Hematopoietic multipotent progenitor cell treated with erythropoietin and hydrocortisone succinate and interleukin-3 and kit ligand, for 8 days (in vitro differentiated cells): ENCODE measurements at regions not wholly inside any gene's neighbourhood (a gene's known extent, or its start where the extent isn't known, plus 50 kb on each side); places are given as distances from the start of the nearest gene placed in this dataset.
"Not testable (repeated sequence)": the region's sequence is repeated elsewhere in the genome, so short reads cannot be mapped to it uniquely, and the experiment has no call there.

Experiments used
- DNase-seq: peaks from one replicate; pipeline ENCODE4 v3.0.0-alpha.2; 2015

DNA sequence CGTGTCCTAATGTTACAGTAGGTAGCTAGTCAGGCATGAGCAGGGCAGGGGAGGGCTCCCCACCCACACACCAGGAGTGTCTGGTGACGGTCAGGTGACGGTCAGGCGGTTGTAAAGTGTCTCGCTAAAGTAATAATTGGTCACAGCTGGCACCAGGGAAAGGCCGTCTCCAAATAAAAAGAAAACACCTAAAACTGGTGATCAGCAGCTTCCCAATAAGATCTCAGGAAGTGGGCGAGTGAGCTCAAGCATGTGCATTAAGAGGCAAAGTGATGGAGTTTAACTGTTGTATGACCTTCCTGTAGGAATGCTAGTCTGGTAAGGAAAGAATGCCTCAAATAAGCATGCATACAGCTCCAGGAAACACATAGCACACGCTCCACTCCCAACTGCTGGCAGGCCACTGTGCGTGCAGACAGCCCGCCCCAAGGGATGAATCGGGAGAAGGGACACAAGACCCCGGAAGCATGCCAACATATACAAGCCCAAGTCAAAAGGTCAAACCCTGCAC lies 177.1 kb downstream of the RNF144A start:
- DNase-seq = no peak

DNA sequence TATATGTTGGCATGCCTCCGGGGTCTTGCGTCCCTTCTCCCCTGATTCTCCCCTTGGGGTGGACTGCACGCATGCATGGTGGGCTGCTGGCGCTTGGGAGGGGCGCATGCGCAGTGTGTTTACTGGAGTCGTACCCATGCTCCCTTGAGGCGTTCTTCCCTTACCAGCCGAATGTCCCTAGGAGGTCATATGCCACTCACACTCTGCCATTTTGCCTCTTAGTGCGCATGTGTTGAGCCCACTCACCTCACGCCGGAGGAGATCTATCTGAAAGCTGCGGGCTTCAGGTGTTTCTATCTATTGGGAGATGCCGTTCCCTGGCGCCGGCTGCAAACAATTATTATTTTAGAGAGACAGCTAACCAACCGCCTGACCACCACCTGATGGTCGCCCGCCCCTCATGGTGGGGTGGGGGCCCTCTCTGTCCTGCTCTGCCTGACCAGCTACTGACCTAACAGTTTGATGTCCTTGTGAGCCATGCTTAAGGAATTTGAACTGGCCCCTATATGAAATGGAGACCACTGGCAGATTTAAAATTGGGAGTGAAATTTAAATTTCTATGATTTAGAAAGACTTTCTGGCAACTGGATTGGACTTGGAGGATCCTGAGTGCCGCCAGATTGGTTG lies 179.6 kb downstream of the RNF144A start:
- no peak for DNase-seq

DNA sequence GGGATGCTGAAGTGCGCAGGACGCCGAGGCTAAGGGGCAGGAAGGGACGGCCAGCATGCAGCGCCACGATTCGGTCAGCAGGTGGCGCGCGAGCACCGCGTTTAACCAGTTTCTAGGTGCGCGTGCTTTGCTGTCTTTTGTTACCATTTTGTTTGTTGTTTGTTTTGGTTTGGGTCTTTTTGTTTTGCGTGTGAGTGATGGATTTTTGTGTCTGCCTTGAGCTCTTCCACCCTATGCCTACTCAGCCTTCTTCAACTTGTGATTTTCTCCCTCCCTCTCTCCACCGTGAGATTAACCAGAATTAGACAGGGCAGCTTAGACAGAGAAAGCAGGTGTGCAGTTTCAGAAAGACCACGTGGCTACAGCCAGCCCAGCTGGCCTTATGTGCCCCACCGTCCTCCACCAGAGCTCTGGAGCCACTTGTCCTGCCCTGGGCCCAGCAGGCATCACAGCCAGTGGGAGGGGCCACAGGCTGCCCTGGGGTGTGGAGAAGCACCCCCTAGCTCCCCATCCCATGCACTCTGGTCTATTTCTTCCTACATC lies 180.2 kb downstream of the RNF144A start:
- peak; percentile 65 for DNase-seq

DNA sequence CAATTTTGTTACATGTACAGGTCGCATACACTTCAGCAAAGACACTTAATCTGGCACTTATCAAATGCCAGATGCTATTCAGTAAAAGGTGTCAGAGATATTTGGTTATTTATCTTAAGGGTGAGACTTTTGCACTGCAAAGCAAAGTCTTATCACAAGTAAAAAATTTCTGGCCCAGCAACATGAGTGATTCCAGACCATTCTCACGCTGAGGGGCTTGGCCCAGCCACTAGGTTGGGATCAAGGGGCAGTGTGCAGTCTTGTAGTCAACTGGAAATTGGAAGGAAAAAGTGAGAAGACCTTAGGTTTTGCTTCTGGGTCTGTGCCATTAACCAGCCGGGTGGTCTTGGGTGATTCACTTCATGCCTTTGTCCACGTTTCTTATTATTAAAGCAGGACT lies 181.6 kb downstream of the RNF144A start:
- no peak for DNase-seq

DNA sequence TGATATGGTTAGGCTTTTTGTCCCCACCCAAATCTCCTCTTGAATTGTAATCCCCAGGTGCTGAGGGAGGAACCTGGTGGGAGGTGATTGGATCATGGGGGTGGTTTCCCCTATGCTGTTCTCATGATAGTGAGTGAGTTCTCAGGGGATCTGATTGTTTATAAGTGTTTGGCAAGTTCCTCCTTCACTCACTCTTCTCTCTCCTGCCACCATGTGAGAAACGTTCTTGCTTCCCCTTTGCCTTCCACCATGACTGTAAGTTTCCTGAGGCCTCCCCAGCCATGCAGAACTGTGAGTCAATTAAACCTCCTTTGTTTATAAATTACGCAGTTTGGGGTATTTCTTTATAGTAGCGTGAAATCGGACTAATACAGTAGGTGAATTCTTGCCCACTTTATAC lies 182.5 kb downstream of the RNF144A start:
- not testable (repeated sequence) for DNase-seq

DNA sequence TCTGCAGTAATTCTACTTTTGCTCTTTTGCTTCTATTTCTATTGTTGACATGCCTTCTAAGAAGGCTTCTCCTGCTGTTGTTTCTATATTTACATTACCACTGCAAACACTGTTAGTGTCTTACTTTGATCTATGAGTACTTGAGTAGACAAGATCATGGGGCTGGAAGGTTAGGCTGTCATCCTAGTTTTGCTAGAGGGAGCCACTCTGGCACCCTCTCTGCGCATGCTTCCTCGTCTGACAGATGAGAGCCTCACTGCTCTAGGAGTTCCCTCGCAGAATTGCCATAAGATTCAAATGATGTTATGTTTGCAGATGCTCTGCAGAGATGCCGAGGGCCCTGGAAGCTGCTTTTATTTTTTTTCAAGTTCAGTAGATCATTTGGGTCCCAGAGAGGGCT lies 185.6 kb downstream of the RNF144A start:
- no peak for DNase-seq

DNA sequence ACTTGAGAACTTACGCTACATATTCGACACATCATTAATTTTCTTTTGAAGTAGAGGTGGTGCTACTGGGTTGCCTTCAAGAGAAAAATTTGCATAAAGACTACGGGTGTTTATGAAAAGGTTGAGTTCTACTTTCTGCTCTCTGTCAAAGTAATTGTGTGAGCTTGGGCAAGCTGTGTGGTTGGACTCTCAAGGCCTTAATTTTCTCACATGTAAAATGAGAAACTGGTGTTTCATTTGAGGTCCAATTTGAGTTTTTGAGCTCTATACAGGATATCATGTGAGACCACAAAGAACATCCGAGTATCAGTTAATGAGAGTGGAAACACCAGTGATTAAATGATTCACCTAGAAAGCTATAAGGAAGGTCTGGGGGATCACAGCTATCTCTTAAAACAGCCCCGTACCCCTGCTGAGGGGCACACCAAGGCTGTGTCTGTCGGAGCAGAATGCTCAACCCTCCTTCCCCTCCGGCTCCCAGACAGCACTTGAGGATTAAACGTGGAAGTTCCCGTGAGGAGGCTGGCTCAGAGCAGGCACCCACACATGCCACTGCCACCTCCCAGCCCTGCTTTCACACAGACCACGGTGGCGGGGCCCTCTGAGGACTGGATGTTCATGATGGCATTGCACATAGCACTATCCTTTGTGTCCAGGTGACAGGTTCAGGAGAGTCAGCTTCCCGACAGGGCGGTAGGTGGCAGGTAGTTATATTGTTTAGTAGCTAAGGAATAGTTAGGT lies 191.8 kb downstream of the RNF144A start:
- DNase-seq = no peak

DNA sequence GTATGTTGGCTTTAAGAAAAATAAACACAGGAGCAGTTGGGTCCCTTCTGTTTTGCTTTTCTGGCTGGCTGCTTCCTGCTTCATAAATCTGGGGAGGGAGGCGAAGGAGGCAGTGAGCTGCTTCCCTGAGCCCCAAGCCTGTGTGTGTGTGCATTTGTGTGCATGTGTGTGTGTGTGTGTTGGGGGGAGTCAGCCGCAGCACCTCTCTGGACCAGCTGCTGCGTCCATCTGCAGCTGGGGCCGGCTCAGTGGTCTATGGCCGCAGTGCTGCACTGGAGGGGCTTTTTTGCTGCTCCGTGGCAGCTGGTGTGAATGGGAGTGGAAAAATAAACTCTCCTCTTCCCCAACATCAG lies 192.3 kb downstream of the RNF144A start:
- DNase-seq = no peak

DNA sequence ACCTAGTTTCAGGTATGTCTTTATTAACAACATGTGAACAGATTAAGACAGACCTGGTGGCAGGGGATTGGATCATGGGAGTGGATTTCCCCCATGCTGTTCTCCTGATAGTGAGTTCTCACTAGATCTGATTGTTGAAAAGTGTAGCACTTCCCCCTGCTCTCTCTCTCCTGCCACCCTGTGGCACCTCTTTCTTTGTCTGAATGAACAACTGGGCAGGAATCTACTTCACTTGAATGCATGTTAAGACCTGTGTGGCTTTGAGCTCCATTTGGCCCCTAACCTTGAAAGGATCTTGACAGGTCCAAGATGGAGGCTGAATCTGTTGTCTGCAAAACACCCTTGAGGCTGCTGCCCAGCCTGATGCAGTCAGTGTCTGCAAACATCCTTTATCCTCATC lies 194.4 kb downstream of the RNF144A start:
- no peak for DNase-seq

DNA sequence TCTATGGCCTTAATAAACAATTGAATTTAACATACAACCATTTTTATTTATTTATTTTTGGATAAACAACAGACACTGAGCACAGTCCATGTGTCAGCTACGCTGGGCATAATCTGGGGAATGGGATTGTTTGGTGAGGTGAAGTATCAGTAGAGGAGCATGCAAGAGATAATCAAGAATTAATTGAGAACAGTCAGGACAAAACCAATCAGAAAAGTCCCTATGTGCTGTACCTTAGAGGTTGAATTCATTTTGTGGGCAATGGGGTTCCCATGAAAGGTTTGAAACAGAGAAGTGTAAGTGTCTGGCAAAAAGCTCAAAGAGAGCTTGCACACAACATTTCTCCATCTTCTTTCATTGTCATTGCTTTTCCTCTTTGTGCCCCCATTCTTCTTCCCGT lies 198.2 kb downstream of the RNF144A start:
- no peak for DNase-seq

DNA sequence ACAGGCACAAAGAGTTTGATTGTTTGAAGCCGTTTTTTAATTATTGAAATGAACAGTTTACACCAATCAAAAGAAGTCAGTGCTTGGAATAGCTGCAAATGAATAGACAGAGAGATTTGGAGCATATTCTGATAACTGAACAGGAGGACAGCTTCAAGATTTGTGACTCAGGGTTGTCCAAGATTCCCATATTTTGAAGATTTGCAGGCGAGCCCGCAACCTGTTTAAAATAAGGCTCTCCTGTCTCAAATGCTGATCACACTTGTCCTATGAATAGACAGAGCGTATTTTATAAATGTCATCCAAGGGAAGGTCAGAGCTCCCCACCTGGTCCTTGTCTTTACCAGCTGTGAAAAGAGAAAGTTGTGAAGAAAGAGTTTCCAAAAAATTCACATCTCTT lies 198.7 kb downstream of the RNF144A start:
- no peak for DNase-seq

DNA sequence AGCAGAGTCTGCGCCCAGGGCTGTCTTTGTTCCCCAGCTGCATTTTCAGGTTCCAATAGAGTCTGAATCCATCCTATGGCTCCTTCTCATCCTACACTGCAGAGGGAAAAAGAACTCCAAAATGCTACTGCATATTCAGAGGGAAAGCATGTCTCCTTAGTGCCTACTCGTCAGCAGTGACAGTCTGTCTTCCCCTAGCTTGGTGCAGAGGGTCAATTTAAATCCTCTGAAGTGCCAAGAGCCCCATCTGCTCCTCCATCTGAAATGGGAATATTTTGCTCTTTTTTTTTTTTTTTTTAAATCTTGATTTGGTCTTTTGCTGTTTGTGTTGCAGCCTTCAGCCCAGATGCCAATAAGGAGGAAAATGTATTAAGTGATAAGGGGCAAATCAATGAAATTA lies 199.3 kb downstream of the RNF144A start:
- DNase-seq = no peak

DNA sequence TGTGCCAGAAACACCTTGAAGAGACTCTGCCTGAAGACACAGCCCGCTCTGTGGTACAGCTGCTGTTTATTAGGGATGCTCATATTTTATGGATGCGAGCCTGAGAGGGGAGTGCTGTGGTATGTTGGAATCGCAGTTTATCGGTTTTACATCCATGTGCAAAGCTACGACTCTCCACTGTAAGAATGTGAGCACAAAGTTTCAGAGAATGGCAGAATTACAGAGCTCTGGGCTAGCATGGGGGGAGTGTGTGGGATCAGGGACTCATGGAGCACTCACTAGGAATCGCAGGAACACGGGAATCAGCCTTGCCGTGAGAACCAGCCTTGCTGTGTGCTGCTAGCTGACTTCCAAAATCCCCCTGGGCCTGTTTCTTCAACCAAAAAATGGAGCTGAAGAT lies 199.9 kb downstream of the RNF144A start:
- no peak for DNase-seq

DNA sequence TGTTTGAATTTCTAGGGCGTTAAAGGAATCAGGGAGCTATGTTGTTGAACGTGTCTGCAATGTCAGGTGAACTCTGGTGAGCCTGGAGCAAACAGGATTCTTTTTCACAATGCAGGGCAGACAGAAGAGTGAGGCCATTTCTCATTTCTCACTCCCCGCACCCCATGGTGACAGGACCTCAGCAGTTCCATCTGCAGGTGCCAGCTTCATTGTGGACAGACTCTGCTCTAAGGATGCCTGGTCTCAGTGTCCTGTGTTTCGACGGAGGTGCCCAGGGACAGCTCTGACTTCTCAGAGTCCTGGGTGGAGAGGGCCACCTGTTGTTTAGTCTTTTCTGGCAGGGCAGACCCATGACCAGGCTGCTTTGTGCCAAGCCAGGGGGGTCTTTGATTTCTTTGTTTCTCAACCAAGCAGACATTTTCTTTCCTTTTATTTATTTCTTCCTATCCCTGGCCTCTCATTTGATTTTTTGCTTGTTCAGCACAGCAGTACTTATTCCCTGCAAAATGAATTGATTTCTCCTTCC lies 201.5 kb downstream of the RNF144A start:
- DNase-seq = no peak

DNA sequence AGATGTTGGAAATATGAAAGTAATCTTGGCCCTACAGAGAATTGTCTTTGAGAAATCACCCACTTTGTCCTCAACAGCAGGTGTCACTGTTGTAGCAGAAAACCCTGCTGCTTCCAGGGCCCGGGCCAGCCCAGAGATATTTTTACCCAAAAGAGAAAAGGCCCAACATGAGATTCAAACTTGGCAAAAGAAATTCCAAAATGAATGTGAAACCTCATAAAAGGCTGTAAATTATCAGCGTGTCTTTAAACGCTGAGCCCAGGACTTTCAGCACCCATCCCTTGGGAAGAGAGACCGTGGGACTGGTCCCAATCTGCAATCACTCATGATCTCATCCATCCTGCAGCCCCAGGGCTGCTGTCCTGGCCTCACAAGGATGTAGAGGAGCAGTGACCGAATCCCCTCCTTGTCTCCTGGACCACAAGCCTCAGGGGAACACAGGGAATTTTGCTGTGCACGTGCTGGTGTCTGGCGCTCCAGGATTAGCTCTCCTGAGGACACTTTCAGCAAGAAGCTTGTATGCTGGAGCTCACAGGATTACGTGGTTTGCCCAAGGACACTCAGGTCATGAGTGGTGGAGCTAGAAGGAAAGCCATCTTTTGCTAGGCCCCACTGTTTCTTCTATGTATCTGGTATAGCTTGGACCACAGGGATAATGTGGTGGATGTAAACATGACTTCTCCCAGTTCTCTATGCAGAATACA lies 202.1 kb downstream of the RNF144A start:
- peak; percentile 31 for DNase-seq

DNA sequence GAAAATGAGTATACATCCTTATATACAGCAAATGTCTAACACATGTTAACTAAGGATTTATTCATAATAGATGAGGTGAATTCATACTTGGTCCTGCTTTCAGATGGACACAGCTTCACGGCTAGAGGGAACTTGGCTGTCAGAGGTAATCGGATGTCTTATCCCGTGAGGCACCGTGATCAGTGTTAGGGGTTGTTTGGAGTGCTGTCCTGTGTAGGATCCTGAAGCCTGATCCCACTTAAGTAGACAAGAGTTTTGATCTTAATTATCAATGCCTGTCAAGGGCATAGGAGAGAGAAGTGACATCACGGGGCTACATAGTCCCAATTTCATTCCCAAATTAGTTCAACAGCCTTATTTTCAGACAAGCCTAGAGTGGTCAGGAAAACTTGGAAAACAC lies 204.6 kb downstream of the RNF144A start:
- DNase-seq = no peak

DNA sequence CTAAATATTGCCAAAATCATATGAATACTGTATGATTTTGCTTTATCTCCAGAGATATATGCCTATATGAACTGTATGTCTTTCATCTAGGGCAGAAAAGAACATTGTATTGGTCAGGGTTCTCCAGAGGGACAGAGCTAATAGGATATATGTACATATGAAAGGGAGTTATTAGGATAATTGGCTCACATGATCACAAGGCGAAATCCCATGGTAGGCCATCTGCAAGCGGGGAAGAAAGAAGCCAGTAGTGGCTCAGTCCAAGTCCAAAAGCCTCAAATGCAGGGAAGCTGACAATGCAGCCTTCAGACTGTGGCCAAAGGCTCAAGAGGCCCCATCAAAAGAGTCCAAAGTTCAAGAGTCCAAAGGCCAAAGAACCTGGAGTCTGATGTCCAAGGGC lies 209.9 kb downstream of the RNF144A start:
- no peak for DNase-seq

DNA sequence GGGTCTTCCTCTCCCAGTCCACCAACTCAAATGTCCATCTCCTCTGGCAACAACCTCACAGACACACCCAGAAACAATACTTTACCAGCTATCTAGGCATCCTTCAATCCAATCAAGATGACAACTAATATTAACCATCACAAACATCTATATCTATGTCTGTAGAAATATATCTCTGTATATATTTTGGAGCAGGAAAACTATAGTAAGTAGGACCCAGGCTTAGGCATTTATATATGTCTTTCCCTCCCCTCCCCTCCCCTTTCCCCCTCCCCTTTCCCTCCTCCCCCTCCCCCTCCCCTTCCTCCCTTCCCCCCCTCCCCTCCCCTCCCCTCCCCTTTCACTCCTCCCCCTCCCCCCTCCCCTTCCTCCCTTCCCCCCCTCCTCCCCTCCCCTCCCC lies 210.5 kb downstream of the RNF144A start:
- no peak for DNase-seq

DNA sequence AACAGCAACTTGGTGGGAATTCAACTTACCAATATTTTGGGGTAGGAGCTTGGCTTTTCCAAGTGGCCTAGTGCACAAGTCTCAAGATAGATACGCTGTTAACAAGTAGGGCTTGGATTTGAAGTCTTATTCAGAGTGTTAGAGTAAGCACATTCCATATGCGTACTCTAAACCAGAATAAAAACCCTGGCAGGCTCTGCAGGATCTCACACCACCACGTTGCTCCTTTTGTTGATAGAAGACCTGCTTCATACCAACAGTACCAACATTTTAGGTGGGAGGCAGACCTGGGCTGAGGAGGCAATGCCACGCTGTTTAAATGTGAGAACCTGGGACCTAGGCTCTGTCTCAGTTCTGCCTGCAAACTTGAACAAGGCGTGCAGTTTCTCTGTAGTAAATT lies 214.0 kb downstream of the RNF144A start:
- DNase-seq = no peak

DNA sequence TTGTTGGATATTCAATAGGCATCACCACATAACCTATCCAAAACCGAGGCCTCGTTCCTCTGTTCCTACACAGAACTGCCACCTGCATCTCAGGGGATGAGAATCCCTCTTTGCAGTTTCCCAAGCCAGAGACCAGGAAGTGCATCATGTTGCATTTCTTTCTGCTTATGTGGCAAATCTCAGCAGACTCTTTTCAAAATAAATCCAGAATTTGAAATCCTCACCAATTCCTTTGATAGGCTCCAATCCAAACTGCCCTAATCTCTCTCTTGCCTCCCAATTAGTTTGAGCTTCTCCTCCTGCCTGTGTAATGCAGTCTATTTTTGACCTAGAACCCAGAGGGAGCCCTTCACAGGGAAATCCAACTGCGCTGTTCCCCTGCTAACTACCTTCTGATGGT lies 215.5 kb downstream of the RNF144A start:
- DNase-seq = no peak

DNA sequence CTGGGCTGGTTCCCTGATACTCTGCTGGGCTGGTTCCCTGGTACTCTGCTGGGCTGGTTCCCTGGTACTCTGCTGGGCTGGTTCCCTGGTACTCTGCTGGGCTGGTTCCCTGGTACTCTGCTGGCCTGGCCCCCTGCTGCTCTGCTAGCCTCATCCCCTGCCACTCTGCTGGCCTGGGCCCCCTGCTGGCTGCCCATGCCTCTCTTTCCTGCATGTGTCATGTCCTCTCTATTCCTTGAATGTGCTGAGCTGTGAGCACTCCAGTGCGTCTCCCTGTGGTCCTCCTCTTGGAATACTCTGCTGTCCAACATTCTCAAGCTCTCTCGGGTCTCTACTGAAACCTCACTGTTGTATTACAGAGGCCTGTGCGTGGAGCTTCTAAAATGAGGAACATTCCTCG lies 216.3 kb downstream of the RNF144A start:
- DNase-seq = no peak

DNA sequence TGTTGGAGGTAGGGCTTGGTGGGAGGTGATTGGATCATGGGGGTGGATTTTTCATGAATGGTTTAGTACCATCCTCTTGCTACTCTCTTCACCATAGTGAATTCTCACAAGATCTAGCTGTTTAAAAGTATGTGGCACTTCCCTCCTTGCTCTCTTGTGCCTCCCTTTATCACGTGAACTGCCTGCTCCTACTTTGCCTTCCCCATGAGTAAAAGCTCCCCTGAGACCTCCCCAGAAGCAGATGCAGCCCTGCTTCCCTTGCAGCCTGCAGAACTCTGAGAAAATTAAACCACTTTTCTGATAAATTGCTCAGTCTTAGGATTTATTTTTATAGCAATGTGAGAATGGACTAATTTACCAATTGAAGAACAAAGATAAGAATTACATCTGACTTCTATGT lies 223.1 kb downstream of the RNF144A start:
- no peak for DNase-seq

DNA sequence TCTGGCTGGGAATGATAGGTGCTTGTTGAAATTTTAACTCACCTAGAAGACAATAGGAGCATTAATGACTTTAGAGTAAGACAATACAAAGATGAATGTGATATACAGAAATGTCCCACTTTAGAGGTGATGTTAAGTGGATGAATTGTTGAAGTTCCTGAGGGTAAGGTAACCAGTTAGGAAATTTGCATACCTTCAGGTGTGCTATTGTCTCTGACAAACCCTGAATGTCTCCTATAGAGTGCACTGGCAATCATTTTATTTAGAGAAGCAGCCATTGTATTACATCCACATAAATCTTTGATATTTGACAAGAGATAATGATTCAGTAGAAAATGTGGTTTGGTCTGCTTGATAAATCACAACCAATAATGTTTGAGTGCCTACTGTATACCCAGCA lies 228.5 kb downstream of the RNF144A start:
- no peak for DNase-seq

DNA sequence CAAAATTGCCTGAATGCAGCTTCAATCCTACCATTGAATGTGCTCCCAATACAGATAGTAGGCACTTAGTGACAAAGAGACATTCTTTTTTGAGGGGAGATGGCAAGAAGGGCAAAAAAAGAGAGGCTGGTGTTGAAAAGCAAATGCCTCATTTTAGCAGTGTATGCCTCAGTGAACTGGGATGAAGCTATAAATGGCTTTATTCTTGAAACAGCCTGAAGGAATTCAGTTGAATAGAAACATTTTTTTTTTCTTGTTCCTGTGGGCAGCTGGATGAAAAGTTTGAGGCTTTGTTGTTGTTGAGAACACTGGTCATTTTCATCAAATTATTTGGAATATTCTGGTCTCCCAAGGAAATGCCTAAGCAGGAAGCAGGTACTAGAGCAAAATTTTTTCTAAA lies 228.9 kb downstream of the RNF144A start:
- no peak for DNase-seq
